GM19238 (cell line): ENCODE measurements at regions not wholly inside any gene's neighbourhood (a gene's known extent, or its start where the extent isn't known, plus 50 kb on each side); places are given as distances from the start of the nearest gene placed in this dataset.
"Not testable (repeated sequence)": the region's sequence is repeated elsewhere in the genome, so short reads cannot be mapped to it uniquely, and the experiment has no call there.

Experiments used
- DNase-seq: peaks from one replicate; pipeline ENCODE4 v3.0.0; 2011; ENCODE audit warnings: low spot score; ENCODE audit not compliant: insufficient read length

- DNase-seq, result no peak
These were observed 299.8 kb downstream of the TSHZ3 start for GRCh38 chr19:31049431-31049830.

- no peak for DNase-seq
These were observed 303.2 kb downstream of the TSHZ3 start for GRCh38 chr19:31046024-31046423.

- DNase-seq, result no peak
These were observed 307.8 kb downstream of the TSHZ3 start for GRCh38 chr19:31041461-31041860.

- no peak for DNase-seq
These were observed 310.1 kb downstream of the TSHZ3 start for GRCh38 chr19:31039151-31039550.

GRCh38 chr19:31037286-31037980 lies 311.8 kb downstream of the TSHZ3 start:
- no peak for DNase-seq

- not testable (repeated sequence) for DNase-seq
These were observed 317.8 kb downstream of the TSHZ3 start for GRCh38 chr19:31031455-31031854.

- DNase-seq, result no peak
These were observed 326.2 kb downstream of the TSHZ3 start for GRCh38 chr19:31023038-31023437.

GRCh38 chr19:31018936-31019335 lies 330.3 kb downstream of the TSHZ3 start:
- DNase-seq, result no peak

GRCh38 chr19:31015778-31016177 lies 333.5 kb downstream of the TSHZ3 start:
- DNase-seq, result no peak

GRCh38 chr19:31014668-31015067 lies 334.6 kb downstream of the TSHZ3 start:
- DNase-seq, result no peak

- no peak for DNase-seq
These were observed 335.7 kb downstream of the TSHZ3 start for GRCh38 chr19:31013384-31014020.

- no peak for DNase-seq
These were observed 346.6 kb downstream of the TSHZ3 start for GRCh38 chr19:31002518-31003244.

GRCh38 chr19:31001991-31002390 lies 347.2 kb downstream of the TSHZ3 start:
- no peak for DNase-seq

- no peak for DNase-seq
These were observed 348.3 kb downstream of the TSHZ3 start for GRCh38 chr19:31000913-31001312.

- DNase-seq, result no peak
These were observed 349.5 kb downstream of the TSHZ3 start for GRCh38 chr19:30999726-31000125.

GRCh38 chr19:30997222-30997621 lies 352.0 kb downstream of the TSHZ3 start:
- no peak for DNase-seq

- no peak for DNase-seq
These were observed 370.6 kb downstream of the TSHZ3 start for GRCh38 chr19:30978639-30979038.

- no peak for DNase-seq
These were observed 379.6 kb downstream of the TSHZ3 start for GRCh38 chr19:30969591-30969990.

GRCh38 chr19:30968841-30969399 lies 380.3 kb downstream of the TSHZ3 start:
- DNase-seq, result no peak

- DNase-seq, result no peak
These were observed 381.0 kb downstream of the TSHZ3 start for GRCh38 chr19:30968210-30968609.

GRCh38 chr19:30966486-30966885 lies 382.8 kb downstream of the TSHZ3 start:
- DNase-seq, result no peak

GRCh38 chr19:30959011-30959410 lies 390.2 kb downstream of the TSHZ3 start:
- DNase-seq, result no peak
